ENCODE measurements at regions not wholly inside any gene's neighbourhood (a gene's known extent, or its start where the extent isn't known, plus 50 kb on each side); places are given as distances from the start of the nearest gene placed in this dataset.

DNA sequence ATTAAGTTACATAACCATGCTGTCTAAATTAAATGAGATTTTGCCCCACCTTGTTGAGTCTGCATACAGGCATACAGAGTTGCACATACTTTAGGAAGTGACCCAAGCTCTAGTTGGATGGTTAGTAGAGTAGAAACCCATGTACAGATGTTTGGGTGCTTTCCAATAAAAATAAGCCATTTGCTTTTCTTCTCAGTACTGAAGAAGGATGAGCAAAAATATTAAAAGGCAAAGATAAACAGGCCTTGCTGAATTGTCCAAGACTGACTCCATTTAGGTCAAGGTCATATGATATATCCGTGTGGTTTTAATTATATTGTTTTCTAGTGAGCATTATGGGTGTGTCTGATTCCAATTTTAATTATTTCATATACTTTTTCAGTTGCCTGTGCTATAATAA lies 589.4 kb downstream of the RFPL4B start:
- TF ChIP-seq, protein P1, sequence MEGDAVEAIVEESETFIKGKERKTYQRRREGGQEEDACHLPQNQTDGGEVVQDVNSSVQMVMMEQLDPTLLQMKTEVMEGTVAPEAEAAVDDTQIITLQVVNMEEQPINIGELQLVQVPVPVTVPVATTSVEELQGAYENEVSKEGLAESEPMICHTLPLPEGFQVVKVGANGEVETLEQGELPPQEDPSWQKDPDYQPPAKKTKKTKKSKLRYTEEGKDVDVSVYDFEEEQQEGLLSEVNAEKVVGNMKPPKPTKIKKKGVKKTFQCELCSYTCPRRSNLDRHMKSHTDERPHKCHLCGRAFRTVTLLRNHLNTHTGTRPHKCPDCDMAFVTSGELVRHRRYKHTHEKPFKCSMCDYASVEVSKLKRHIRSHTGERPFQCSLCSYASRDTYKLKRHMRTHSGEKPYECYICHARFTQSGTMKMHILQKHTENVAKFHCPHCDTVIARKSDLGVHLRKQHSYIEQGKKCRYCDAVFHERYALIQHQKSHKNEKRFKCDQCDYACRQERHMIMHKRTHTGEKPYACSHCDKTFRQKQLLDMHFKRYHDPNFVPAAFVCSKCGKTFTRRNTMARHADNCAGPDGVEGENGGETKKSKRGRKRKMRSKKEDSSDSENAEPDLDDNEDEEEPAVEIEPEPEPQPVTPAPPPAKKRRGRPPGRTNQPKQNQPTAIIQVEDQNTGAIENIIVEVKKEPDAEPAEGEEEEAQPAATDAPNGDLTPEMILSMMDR (IDR thresholded peaks at IDR 0.05; ENCODE audit: insufficient read depth, low read depth, low read length) = no peak
- TF ChIP-seq EZH2 (IDR thresholded peaks at IDR 0.05; ENCODE audit: insufficient read depth, low read length) = no peak
